ENCODE measurements at regions not wholly inside any gene's neighbourhood (a gene's known extent, or its start where the extent isn't known, plus 50 kb on each side); places are given as distances from the start of the nearest gene placed in this dataset.
A peak's percentile ranks its signal among the peaks of the same experiment; 100 is the strongest.

DNA sequence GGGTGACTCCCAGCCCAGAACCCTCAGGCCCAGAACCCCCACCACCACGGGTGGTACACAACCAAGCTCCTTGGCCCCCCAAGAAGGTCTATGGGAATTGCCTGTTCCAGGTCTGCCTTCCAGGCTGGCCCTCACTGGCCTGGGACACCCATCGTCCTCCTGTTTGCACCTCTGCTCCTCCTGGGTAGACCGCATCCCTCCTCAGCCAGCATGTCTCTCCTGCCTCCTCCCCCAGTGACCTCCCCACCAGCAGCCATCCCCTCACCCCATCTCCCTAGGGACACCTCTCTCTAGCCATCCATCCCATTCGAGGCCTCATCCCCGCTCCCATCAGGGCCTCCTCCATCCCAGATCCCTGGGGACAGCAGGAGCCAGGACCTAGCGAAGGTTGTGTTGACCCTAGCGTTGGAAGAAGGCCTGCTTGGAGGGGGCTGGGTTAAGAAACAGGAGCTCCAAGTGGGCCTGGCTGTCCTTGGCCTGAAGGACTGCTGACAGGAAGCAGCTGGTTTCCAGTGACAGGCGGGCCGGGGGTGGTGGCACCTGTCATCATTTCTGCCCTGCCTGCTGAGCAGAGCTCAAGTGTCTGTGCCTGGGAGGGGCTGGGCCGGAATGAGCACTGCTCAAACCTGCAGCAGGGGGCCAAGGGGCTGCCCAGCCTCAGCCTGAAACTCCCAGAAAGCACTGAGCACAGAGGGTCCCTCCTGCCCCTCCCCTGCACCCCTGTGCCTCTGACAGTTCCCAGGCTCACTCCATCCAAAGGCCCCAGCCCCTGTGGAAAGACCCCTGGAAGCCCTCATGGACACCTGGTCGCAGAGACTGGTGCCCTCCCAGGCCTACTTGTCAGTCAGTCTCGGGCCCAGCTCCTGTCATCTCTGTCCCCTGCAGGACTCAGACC, 96.0 kb upstream of the OTOS start:
- Histone ChIP-seq H3K27ac (ENCODE audit: low read depth in 1 of 2, low read length in 2 of 2) (no peak overlapping the region), H3K4me1 (ENCODE audit: insufficient read depth, low read length) (peaks cover 18% of the 10 kb centered on the region), H3K9me3 (ENCODE audit: control insufficient read depth in 1 of 2, insufficient read depth in 1 of 2, low read length in 2 of 2) (peaks cover 0 to 9% of the 10 kb centered on the region in 2 experiments), H3K36me3 (ENCODE audit: insufficient read depth, low read length) (no peaks in the 10 kb centered on the region), H3K4me3 (ENCODE audit: low read length) (no peak overlapping the region), H3K27me3 (ENCODE audit: control insufficient read depth in 1 of 2, insufficient read depth in 2 of 2, low read length in 2 of 2) (no peaks in the 10 kb centered on the region)
- Mint-ChIP-seq H3K4me1 (ENCODE audit: low read depth) (no peaks in the 10 kb centered on the region), H3K27me3 (peaks cover 10% of the 10 kb centered on the region), H3K4me3 (no peak overlapping the region), H3K36me3 (ENCODE audit: low read depth) (no peaks in the 10 kb centered on the region), H3K9me3 (no peaks in the 10 kb centered on the region), H3K27ac (no peak overlapping the region)
- ChIA-PET POLR2A (no interaction called here), CTCF (no interaction called here)
- intact Hi-C loops (cut with DNase I, micrococcal nuclease), result no loop called here
- TF ChIP-seq, protein P1, sequence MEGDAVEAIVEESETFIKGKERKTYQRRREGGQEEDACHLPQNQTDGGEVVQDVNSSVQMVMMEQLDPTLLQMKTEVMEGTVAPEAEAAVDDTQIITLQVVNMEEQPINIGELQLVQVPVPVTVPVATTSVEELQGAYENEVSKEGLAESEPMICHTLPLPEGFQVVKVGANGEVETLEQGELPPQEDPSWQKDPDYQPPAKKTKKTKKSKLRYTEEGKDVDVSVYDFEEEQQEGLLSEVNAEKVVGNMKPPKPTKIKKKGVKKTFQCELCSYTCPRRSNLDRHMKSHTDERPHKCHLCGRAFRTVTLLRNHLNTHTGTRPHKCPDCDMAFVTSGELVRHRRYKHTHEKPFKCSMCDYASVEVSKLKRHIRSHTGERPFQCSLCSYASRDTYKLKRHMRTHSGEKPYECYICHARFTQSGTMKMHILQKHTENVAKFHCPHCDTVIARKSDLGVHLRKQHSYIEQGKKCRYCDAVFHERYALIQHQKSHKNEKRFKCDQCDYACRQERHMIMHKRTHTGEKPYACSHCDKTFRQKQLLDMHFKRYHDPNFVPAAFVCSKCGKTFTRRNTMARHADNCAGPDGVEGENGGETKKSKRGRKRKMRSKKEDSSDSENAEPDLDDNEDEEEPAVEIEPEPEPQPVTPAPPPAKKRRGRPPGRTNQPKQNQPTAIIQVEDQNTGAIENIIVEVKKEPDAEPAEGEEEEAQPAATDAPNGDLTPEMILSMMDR (IDR thresholded peaks at IDR 0.05), result no peak
- DNase-seq, result peak in 1 of 14 experiments; percentile 27
- no peak for ATAC-seq (ENCODE audit: poor library complexity)

DNA sequence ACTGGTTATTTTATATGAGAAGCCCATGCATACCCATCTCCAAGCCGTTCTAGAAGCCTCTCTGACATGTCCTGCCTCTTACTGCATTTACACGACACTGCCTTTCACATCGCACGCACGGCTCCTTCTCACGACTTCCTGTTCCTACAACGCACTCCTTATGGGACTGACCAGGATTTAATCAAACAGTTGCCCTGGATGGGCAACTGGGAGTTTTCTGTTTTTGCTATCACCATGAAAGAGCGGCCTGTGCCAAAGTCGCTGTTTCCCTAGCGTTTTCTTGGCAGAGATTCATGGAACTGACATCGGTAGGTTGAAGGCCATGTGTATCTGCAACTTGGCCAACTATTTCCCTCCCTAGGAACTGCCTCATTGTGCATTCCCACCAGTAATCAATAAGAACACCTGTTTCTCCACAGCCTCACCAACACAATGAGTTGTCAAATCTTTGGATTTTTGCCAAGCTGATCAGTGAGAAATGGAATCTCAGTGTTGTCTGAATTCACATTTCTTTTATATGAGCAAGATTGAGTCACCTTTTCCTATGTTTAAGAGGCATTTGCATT, 97.2 kb upstream of the OTOS start:
- no peak overlapping the region for H3K4me3 Mint-ChIP-seq
- peaks cover 10% of the 10 kb centered on the region for H3K27me3 Mint-ChIP-seq

DNA sequence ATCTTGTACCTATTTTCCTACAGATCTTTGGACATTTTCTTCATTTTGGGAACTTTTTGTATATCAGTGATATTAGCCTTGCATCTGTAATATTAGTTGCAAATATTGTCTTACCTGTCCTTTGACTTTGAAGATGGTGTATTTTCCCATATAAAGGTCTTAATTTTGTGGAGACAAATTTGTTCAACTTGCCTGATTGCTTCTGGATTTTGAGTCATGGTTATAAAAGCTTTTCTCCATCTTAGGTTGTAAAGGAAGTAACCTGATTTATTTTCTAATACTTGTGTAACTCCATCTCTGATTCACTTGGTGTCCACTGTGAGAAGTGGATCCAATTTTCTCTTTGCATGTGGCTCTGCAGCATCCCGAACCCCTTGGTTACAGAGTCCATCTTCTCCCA, 97.7 kb upstream of the OTOS start:
- H3K36me3 ChIP-seq (ENCODE audit: insufficient read depth, low read length), result no peaks in the 10 kb centered on the region

More for the DNA sequence above, 97.2 kb upstream of the OTOS start:
- H3K4me1 ChIP-seq (ENCODE audit: insufficient read depth, low read length), result peaks cover 13% of the 10 kb centered on the region
- ChIA-PET CTCF (no interaction called here), POLR2A (no interaction called here)
- H3K27ac ChIP-seq (ENCODE audit: low read depth in 1 of 2, low read length in 2 of 2), result no peak overlapping the region
- TF ChIP-seq, protein P1 (IDR thresholded peaks at IDR 0.05), result no peak
- DNase-seq, result no peak
- peaks cover 0 to 5% of the 10 kb centered on the region in 2 experiments for H3K9me3 ChIP-seq (ENCODE audit: control insufficient read depth in 1 of 2, insufficient read depth in 1 of 2, low read length in 2 of 2)
- H3K9me3 Mint-ChIP-seq, result no peaks in the 10 kb centered on the region
- H3K4me3 ChIP-seq (ENCODE audit: low read length), result no peak overlapping the region
- H3K4me1 Mint-ChIP-seq (ENCODE audit: low read depth), result no peaks in the 10 kb centered on the region
- intact Hi-C loops (cut with DNase I, micrococcal nuclease), result no loop called here
- no peaks in the 10 kb centered on the region for H3K36me3 Mint-ChIP-seq (ENCODE audit: low read depth)
- no peaks in the 10 kb centered on the region for H3K36me3 ChIP-seq (ENCODE audit: insufficient read depth, low read length)
- H3K27ac Mint-ChIP-seq, result no peak overlapping the region
- no peak for ATAC-seq (ENCODE audit: poor library complexity)
- H3K27me3 ChIP-seq (ENCODE audit: control insufficient read depth in 1 of 2, insufficient read depth in 2 of 2, low read length in 2 of 2), result no peaks in the 10 kb centered on the region

More for the DNA sequence above, 97.7 kb upstream of the OTOS start:
- no peaks in the 10 kb centered on the region for H3K4me1 Mint-ChIP-seq (ENCODE audit: low read depth)
- no peaks in the 10 kb centered on the region for H3K27me3 ChIP-seq (ENCODE audit: control insufficient read depth in 1 of 2, insufficient read depth in 2 of 2, low read length in 2 of 2)
- no peak overlapping the region for H3K27ac Mint-ChIP-seq
- no peak overlapping the region for H3K4me3 Mint-ChIP-seq
- peaks cover 8% of the 10 kb centered on the region for H3K4me1 ChIP-seq (ENCODE audit: insufficient read depth, low read length)
- H3K9me3 Mint-ChIP-seq, result no peaks in the 10 kb centered on the region
- DNase-seq, result no peak
- H3K9me3 ChIP-seq (ENCODE audit: control insufficient read depth in 1 of 2, insufficient read depth in 1 of 2, low read length in 2 of 2), result peaks cover 0 to under 1% of the 10 kb centered on the region in 2 experiments
- intact Hi-C loops (cut with DNase I, micrococcal nuclease), result no loop called here
- CTCF ChIA-PET, result no interaction called here
- no peak overlapping the region for H3K4me3 ChIP-seq (ENCODE audit: low read length)
- peaks cover 10% of the 10 kb centered on the region for H3K27me3 Mint-ChIP-seq
- H3K27ac ChIP-seq (ENCODE audit: low read depth in 1 of 2, low read length in 2 of 2), result no peak overlapping the region
- POLR2A ChIA-PET, result no interaction called here
- no peaks in the 10 kb centered on the region for H3K36me3 Mint-ChIP-seq (ENCODE audit: low read depth)
- ATAC-seq (ENCODE audit: poor library complexity), result no peak
- TF ChIP-seq, protein P1 (IDR thresholded peaks at IDR 0.05), result no peak

All from CD4-positive, alpha-beta T cell (primary cell).